Adipocyte (in vitro differentiated cells): ENCODE measurements at regions not wholly inside any gene's neighbourhood (a gene's known extent, or its start where the extent isn't known, plus 50 kb on each side); places are given as distances from the start of the nearest gene placed in this dataset.

Experiments used
- DNase-seq: peaks from one replicate; pipeline ENCODE4 v3.0.0-alpha.2; 2015; ENCODE audit warnings: low read depth
- H3K27me3 ChIP-seq: replicated peaks from 2 replicates; pipeline ENCODE4 v1.7.0; 2013; ENCODE audit warnings: mild to moderate bottlenecking, low read length, moderate library complexity; ENCODE audit not compliant: control insufficient read depth, insufficient read depth
- H3K36me3 ChIP-seq: 2 replicates; pipeline ENCODE4 v1.7.0; 2013; ENCODE audit warnings: low read length, mild to moderate bottlenecking, moderate library complexity; ENCODE audit not compliant: control insufficient read depth, insufficient read depth, severe bottlenecking
- H3K4me1 ChIP-seq: 2 replicates; pipeline ENCODE4 v1.7.0; 2013; ENCODE audit warnings: mild to moderate bottlenecking, low read length, moderate library complexity; ENCODE audit not compliant: control insufficient read depth, insufficient read depth
- H3K4me3 ChIP-seq: 2 replicates; pipeline ENCODE4 v1.7.0; 2013; ENCODE audit warnings: mild to moderate bottlenecking, low read length, moderate library complexity
- H3K9ac ChIP-seq: 2 replicates; pipeline ENCODE4 v1.7.0; 2013; ENCODE audit warnings: mild to moderate bottlenecking, low read length, moderate library complexity
- H3K9me3 ChIP-seq: 2 replicates; pipeline ENCODE4 v1.7.0; 2013; ENCODE audit warnings: mild to moderate bottlenecking, low read length, moderate library complexity; ENCODE audit not compliant: control insufficient read depth

DNA sequence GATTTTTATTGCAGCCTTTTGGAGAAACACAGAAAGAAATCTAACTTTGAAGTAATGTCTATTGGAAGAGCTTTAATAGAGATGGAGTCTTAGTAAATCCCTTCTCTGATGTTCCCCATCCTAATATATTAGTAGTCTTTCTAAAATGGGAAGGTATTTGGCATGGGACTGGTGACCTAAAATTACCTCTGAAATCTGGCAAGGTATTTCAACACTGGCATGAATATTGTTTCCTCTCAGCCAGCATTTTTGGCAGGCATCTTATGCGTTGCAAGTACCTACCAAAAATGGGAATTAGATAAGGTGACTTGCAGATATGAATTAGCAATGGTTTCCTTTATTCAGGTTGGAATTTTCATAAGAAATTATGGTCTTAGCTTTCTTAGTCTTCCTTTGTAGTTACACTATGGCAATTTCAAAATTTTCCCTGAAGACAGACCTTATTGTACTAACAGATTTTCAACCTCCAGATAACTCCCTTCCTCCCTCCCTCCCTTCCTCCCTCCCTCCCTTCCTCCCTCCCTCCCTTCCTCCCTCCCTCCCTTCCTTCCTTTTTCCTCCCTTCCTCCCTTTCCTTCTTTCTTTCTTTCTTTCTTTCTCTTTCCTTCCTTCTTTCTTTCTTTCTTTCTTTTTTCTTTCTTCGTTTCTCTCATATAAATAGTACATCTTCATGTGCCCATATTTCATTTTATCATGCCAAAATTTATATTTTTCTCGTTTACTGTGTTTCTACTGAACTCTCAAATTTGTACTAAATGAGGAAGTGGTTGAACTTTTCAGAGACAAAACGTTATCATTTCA is 168.2 kb upstream of the KCNMB2 start:
- H3K9me3 ChIP-seq, result peaks cover 15% of the 10 kb centered on the region
- DNase-seq, result no peak
- no peaks in the 10 kb centered on the region for H3K27me3 ChIP-seq
- no peaks in the 10 kb centered on the region for H3K36me3 ChIP-seq
- peaks cover 7% of the 10 kb centered on the region for H3K4me1 ChIP-seq
- H3K9ac ChIP-seq, result no peak overlapping the region
- H3K4me3 ChIP-seq, result no peak overlapping the region

DNA sequence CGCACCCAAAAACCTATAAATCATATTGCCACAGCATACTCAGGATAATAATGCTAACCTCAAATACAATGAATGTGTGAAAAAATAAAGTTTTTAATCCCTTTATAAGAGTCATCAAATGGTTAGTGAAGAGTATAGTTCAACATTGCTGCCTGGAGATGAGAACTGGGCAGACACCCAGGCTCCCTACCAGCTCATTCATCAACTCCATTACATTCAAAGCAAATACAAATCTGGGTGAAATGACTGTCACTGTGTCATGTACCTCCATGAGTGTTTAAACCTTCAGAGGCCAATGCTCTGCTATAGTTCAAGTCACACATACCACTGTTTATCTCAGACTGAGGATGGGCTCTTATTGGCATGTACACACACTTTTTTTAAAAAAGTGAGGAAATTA is 167.2 kb upstream of the KCNMB2 start:
- Histone ChIP-seq H3K4me1 (peaks cover 7% of the 10 kb centered on the region), H3K27me3 (no peaks in the 10 kb centered on the region), H3K4me3 (no peak overlapping the region), H3K9ac (no peak overlapping the region), H3K9me3 (peaks cover 10% of the 10 kb centered on the region), H3K36me3 (no peaks in the 10 kb centered on the region)
- DNase-seq, result no peak

DNA sequence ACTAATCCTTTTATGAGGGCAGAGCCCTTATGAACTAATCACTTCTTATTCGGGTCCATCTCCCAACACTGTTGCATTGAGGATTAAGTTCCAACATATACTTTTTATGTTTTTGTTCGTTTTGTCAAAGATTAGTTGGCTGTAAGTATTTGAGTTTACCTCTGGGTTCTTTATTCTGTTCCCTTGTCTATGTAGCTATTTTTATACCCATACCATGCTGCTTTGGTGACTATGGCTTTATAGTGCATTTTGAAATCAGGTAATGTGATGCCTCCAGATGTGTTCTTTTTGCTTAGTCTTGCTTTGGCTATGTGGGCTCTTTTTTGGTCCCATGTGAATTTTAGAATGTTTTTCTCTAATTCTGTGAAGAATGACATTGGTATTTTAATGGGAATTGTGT is 166.4 kb upstream of the KCNMB2 start:
- Histone ChIP-seq H3K36me3 (no peaks in the 10 kb centered on the region), H3K9me3 (peaks cover 9% of the 10 kb centered on the region), H3K9ac (no peak overlapping the region), H3K4me3 (no peak overlapping the region), H3K27me3 (no peaks in the 10 kb centered on the region), H3K4me1 (peaks cover 7% of the 10 kb centered on the region)
- no peak for DNase-seq

DNA sequence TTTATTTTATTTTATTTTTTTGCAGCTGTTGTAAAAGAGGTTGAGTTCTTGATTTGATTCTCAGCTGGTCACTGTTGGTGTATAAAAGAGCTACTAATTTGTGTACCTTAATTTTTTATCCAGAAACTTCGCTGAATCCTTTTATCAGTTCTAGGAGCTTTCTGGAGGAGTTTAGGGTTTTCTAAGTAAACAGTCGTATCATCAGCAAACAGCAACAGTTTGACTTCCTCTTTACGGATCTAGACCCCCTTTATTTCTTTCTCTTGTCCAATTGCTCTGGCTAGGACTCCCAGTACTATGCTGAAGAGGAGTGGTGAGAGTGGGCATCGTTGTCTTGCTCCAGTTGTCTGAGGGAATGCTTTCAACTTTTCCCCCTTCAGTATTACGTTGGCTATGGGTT is 165.8 kb upstream of the KCNMB2 start:
- no peaks in the 10 kb centered on the region for H3K36me3 ChIP-seq
- no peak overlapping the region for H3K9ac ChIP-seq
- H3K4me3 ChIP-seq, result no peak overlapping the region
- H3K4me1 ChIP-seq, result peaks cover 7% of the 10 kb centered on the region
- no peaks in the 10 kb centered on the region for H3K27me3 ChIP-seq
- peaks cover 9% of the 10 kb centered on the region for H3K9me3 ChIP-seq
- no peak for DNase-seq

DNA sequence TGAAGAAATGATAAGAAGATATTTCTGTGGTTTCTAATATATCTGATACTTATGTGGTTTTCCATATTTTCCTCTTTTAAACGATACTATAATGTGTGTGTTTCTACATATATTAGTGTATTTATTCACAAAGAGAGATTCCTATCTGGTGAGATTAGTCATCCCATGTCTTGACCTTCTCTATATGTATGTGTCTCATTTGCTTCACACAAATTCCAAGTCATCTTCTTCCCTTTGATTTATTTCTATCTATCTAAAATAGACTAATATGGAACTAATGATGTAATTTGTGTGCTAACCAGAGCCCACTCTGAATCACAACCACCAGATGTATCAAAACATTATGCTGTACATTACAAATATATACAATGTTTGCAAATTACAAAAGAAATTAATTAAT is 154.7 kb upstream of the KCNMB2 start:
- Histone ChIP-seq H3K4me3 (no peak overlapping the region), H3K9me3 (no peaks in the 10 kb centered on the region), H3K27me3 (no peaks in the 10 kb centered on the region), H3K9ac (peak overlapping the region; percentile 67), H3K4me1 (peaks cover 39% of the 10 kb centered on the region), H3K36me3 (no peaks in the 10 kb centered on the region)
- peak; percentile 27 for DNase-seq

DNA sequence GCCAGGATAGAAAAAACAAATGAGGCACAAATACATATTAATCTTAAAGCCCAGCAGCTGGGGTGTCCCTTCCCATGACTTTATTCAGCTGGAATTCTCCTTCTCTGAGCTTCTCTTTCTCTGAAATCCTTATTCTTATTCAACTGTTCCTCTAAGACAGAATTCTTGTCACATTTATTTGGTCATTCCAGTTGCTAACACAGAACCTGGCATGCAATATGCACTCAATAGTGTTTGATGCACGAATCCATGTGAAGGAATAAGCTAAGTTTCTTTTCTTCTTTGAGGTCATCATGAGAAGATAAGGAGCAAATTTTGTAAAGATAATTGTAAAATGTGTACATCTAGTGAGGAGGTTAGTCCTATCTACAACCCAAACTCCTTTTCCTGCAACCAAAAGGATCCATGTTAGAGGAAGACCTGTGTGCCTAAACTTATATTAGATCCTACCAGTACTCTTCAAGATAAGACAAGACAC is 154.2 kb upstream of the KCNMB2 start:
- no peaks in the 10 kb centered on the region for H3K36me3 ChIP-seq
- H3K4me3 ChIP-seq, result no peak overlapping the region
- H3K9me3 ChIP-seq, result no peaks in the 10 kb centered on the region
- DNase-seq, result peak; percentile 62
- no peaks in the 10 kb centered on the region for H3K27me3 ChIP-seq
- H3K4me1 ChIP-seq, result peaks cover 39% of the 10 kb centered on the region
- peak overlapping the region; percentile 67 for H3K9ac ChIP-seq

DNA sequence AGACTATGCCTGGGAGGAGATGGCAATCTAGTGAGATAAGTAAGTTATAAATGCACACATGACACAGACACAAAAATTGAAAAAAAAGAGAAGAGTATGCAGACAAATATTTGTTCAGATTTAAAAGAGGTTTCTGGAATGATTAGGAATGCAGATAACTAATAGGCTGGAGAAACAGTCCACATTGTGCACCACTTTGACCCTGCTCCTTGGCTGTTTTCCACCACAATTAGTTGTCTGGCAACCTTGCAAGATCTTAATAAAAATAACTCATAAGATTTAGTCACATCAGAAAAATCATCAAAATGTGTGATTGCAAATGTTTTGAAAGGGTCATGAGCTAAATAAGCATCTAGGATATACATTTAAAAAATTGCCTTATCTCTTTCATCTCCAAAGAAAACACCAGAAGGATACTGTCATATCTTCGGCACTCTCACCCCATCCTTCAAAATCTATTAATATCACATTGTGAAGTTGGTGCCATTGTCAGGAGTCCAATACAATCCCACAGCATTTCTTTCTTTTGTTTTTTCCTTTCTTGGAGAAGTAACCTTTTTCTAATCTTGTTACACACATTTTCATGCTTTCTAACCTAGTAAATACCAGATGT is 153.7 kb upstream of the KCNMB2 start:
- Histone ChIP-seq H3K4me3 (no peak overlapping the region), H3K4me1 (peaks cover 39% of the 10 kb centered on the region), H3K9ac (peak overlapping the region; percentile 67), H3K36me3 (no peaks in the 10 kb centered on the region), H3K27me3 (no peaks in the 10 kb centered on the region), H3K9me3 (no peaks in the 10 kb centered on the region)
- DNase-seq, result peak; percentile 92

DNA sequence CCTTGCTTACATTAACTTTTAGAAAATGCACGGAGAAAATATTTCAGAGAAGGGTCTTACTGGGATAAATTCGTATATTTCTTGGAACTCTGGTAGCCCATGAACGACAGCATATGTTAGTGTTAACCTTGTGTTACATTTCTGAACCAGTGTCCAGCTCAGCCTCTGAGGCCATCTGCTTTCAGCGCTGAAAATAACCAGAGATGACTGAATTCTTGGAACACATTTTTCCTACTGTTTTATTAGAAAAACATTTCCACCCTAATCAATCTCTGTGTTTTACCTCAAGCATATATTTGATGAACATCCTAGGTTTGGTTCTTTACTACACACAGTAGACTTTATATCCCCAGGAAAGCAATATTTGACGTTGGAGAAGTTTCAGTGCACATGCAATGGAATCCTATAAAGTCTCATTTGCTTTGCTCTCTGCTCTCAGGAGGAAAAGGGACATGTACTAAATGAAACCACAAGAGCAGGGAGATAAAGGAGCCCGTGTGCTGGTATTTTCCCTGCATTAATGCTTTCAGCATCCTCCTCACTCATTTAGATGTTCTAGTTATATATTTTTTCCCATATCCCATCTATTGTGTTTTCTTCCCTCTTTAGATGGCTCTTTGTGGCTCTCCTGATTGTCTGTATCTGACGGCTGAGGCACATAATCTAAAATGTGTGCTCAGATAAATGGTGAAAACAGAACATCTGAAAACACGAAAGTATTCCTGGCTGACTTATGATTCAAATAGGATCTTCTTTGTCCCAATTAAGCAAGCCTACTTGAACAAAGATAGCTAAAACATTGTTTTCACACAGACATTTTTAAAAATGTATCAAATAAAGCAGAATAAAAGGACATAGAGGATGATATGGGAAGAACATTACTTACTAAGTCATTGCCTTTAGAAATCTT is 151.7 kb upstream of the KCNMB2 start:
- no peaks in the 10 kb centered on the region for H3K9me3 ChIP-seq
- H3K4me3 ChIP-seq, result peak overlapping the region; percentile 53
- H3K9ac ChIP-seq, result peak overlapping the region; percentile 80
- peak; percentile 37 for DNase-seq
- no peaks in the 10 kb centered on the region for H3K27me3 ChIP-seq
- no peaks in the 10 kb centered on the region for H3K36me3 ChIP-seq
- peaks cover 39% of the 10 kb centered on the region for H3K4me1 ChIP-seq

DNA sequence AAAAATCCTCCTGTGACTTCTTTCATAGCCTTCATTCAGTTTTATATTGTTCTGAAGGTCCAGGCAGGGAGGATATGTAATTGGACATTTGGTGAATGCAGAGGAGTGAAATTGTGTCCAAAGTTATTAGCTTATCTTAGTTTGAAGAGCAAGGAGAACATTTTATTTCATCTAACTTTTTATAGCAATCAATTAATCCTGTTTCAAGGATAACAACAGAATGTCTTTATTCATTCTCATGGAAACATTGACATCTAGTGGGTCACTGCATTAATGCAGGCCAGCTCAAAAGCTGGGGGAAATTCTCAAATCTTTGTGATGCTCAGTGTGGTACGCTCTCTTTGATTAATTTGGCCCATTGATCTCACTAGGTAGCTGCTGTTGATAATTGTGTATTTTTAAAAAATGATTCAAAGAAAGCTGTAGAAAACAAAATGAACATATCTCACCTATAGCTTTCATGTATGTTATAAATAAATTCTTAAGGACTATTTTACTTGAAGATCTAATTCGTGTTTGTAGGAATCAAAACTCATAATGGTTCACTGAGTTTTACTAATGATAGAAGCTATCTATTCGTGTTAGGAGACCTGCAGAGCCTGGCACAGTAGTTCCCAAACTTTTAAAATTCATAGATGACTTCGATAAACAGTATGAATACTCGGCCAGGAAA is 150.8 kb upstream of the KCNMB2 start:
- Histone ChIP-seq H3K36me3 (no peaks in the 10 kb centered on the region), H3K9ac (peak overlapping the region; percentile 80), H3K9me3 (no peaks in the 10 kb centered on the region), H3K4me3 (peak overlapping the region; percentile 53), H3K27me3 (no peaks in the 10 kb centered on the region), H3K4me1 (peaks cover 39% of the 10 kb centered on the region)
- peak; percentile 83 for DNase-seq

DNA sequence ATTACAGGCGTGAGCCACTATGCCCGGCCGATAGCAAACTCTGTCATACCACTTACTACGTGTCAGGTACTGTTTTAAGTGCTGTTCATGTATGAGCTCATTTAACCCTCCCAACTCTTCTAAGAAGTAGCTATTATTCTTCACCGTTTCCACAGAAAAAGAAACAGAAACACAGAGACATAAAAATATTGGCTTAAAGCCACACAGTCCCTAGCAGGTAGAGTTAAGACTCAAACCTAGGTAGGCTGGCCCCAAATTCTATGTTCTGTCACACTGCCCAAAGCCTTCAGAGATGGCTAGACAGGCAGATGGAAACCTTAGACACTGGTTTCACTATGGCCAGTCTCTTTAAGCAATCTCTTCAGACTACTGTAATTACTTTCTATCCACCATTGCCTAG is 149.8 kb upstream of the KCNMB2 start:
- no peak for DNase-seq
- peaks cover 39% of the 10 kb centered on the region for H3K4me1 ChIP-seq
- no peak overlapping the region for H3K4me3 ChIP-seq
- no peaks in the 10 kb centered on the region for H3K9me3 ChIP-seq
- no peak overlapping the region for H3K9ac ChIP-seq
- H3K36me3 ChIP-seq, result no peaks in the 10 kb centered on the region
- no peaks in the 10 kb centered on the region for H3K27me3 ChIP-seq
